HepG2 (cell line): ENCODE measurements at regions not wholly inside any gene's neighbourhood (a gene's known extent, or its start where the extent isn't known, plus 50 kb on each side); places are given as distances from the start of the nearest gene placed in this dataset.

Experiments
- ATAC-seq: fragments of 200-7000 bp; cut with Tn5 transposase; 3 replicates; pipeline ENCODE4 v1.9.1; 2020; ENCODE audit warnings: mild to moderate bottlenecking, moderate library complexity
- BruUV-seq: library from RNA; stranded (reverse); fragments of 400-500 nt; replicated peaks from 2 replicates; lab custom pipeline; 2021; lab: Mats Ljungman, UMichigan
- CTCF ChIA-PET: fragments of 300-600 bp; formaldehyde crosslinking; extraction: SDS; loops from one replicate; lab custom pipeline; 2021; ENCODE audit warnings: low total read pairs, inconsistent platforms, low intra/inter-chr PET ratio; lab: Yijun Ruan, JAX
- POLR2A ChIA-PET: fragments of 350-600 bp; sonication (Branson Sonifier 250); formaldehyde crosslinking; loops from one replicate; lab custom pipeline; 2020; ENCODE audit warnings: antibody characterized with exemption, inconsistent platforms; lab: Yijun Ruan, JAX
- DNase-seq: peaks from one replicate; pipeline ENCODE4 v3.0.0-alpha.2; 2015; ENCODE audit warnings: low spot score
- FAIRE-seq: peaks from 3 replicates; lab custom pipeline; 2011; peaks lifted over from hg19 to GRCh38; lab: Jason Lieb, UNC
- H2AFZ ChIP-seq: one replicate; pipeline ENCODE4 v1.6.1; 2011; ENCODE audit warnings: low read length, inconsistent platforms
- H3K27ac ChIP-seq: fragments of 300-600 bp; 3 replicates; pipeline ENCODE4 v1.8.0; 2011; ENCODE audit warnings: mixed run types, mild to moderate bottlenecking, mixed read lengths, low read length, inconsistent platforms; ENCODE audit not compliant: insufficient read depth; ENCODE audit errors: extremely low read length
- H3K27me3 ChIP-seq, 2 experiments: fragments of 200-600 bp in 1 of 2; 2 replicates in 1 of 2; 3 replicates in 1 of 2; pipeline versions ENCODE4 v1.6.0 to v1.8.0; 2011; ENCODE audit warnings: low read length in 2 of 2, mild to moderate bottlenecking in 2 of 2, moderate library complexity in 2 of 2, inconsistent platforms in 1 of 2; ENCODE audit not compliant: insufficient read depth in 2 of 2, control insufficient read depth in 1 of 2
- H3K36me3 ChIP-seq, 2 experiments: fragments of 200-600 bp in 1 of 2; replicated peaks in 1 of 2; 2 replicates in 1 of 2; 3 replicates in 1 of 2; pipeline versions ENCODE4 v1.5.1 to v1.8.0; 2011; ENCODE audit warnings: low read length in 2 of 2, inconsistent platforms in 1 of 2; ENCODE audit not compliant: insufficient read depth in 2 of 2, control insufficient read depth in 1 of 2
- H3K4me1 ChIP-seq: 2 replicates; pipeline ENCODE4 v1.5.1; 2012; ENCODE audit warnings: low read length, inconsistent platforms; ENCODE audit not compliant: insufficient read depth
- H3K4me2 ChIP-seq: 2 replicates; pipeline ENCODE4 v1.6.0; 2011; ENCODE audit warnings: low read depth, low read length, inconsistent platforms
- H3K4me3 ChIP-seq, 3 experiments: fragments of 200-600 bp in 1 of 3; sonication (generic), shearing (Covaris generic) in 1 of 3; replicated peaks in 1 of 3; 2 replicates each; pipeline ENCODE4 v1.5.1; 2011 to 2016; ENCODE audit warnings: low read length in 3 of 3, inconsistent platforms in 2 of 3, low read depth in 2 of 3, mild to moderate bottlenecking in 2 of 3, control low read depth in 1 of 3, mixed read lengths in 1 of 3; ENCODE audit not compliant: insufficient read depth in 1 of 3
- H3K79me2 ChIP-seq: one replicate; pipeline ENCODE4 v1.6.1; 2011; ENCODE audit warnings: low read length, inconsistent platforms; ENCODE audit not compliant: insufficient read depth
- H3K9ac ChIP-seq: 2 replicates; pipeline ENCODE4 v1.6.0; 2011; ENCODE audit warnings: mild to moderate bottlenecking, low read depth, low read length, inconsistent platforms; ENCODE audit not compliant: insufficient read depth
- H3K9me3 ChIP-seq: 2 replicates; pipeline ENCODE4 v1.5.1; 2012; ENCODE audit warnings: mild to moderate bottlenecking, low read length
- H4K20me1 ChIP-seq: 2 replicates; pipeline ENCODE4 v1.6.0; 2011; ENCODE audit warnings: inconsistent platforms, mild to moderate bottlenecking, low read length, moderate library complexity; ENCODE audit not compliant: insufficient read depth
- AKNA ChIP-seq: sonication (generic); formaldehyde crosslinking; IDR thresholded peaks from 2 replicates; pipeline ENCODE4 v1.4.0; 2020; ENCODE audit warnings: missing genetic modification reagents, borderline replicate concordance
- ELF4 ChIP-seq: sonication (generic); formaldehyde crosslinking; IDR thresholded peaks from 2 replicates; pipeline ENCODE4 v1.5.0; 2020; ENCODE audit warnings: missing genetic modification reagents, mild to moderate bottlenecking, moderate library complexity, borderline replicate concordance
- HNRNPLL ChIP-seq: fragments of 200-400 bp; formaldehyde crosslinking; IDR thresholded peaks from 2 replicates; pipeline ENCODE4 v1.6.1; 2017; ENCODE audit warnings: mild to moderate bottlenecking, low read depth, low read length; ENCODE audit not compliant: poor library complexity, severe bottlenecking
- KLF16 ChIP-seq, 2 experiments: sonication (generic) in 1 of 2; formaldehyde crosslinking in 1 of 2; IDR thresholded peaks; 2 replicates each; pipeline versions ENCODE4 v1.6.1 to v1.8.0; 2016 to 2023; ENCODE audit warnings: missing genetic modification reagents in 2 of 2, missing compliant biosample characterization in 1 of 2
- KMT2A ChIP-seq: sonication (generic); formaldehyde crosslinking; IDR thresholded peaks from 2 replicates; pipeline ENCODE4 v1.4.0; 2020; ENCODE audit warnings: missing genetic modification reagents
- MAZ ChIP-seq, 2 experiments: sonication (generic) in 1 of 2; formaldehyde crosslinking in 1 of 2; IDR thresholded peaks; 2 replicates each; pipeline versions ENCODE4 v1.5.0 to v1.6.1; 2012 to 2020; ENCODE audit warnings: low read depth in 2 of 2, mild to moderate bottlenecking in 2 of 2, borderline replicate concordance in 1 of 2, improper control_type of control experiment in 1 of 2, low read length in 1 of 2, missing genetic modification reagents in 1 of 2, moderate library complexity in 1 of 2
- NCOR1 ChIP-seq: fragments of 200-600 bp; sonication (generic); IDR thresholded peaks from 2 replicates; pipeline ENCODE4 v1.7.0; 2017; ENCODE audit warnings: antibody characterized with exemption, low read length, borderline replicate concordance
- NPAS2 ChIP-seq: sonication (generic); formaldehyde crosslinking; IDR thresholded peaks from 2 replicates; pipeline ENCODE4 v1.8.0; 2022; ENCODE audit warnings: mild to moderate bottlenecking, missing genetic modification reagents, borderline replicate concordance
- PRMT3 ChIP-seq: sonication (generic); formaldehyde crosslinking; IDR thresholded peaks from 2 replicates; pipeline ENCODE4 v1.8.1; 2022; ENCODE audit warnings: low read depth, mild to moderate bottlenecking, moderate library complexity, missing genetic modification reagents, borderline replicate concordance
- SKI ChIP-seq: fragments of 450-650 bp; IDR thresholded peaks from one replicate; pipeline ENCODE4 v1.6.1; 2018; ENCODE audit warnings: mild to moderate bottlenecking; ENCODE audit not compliant: partially characterized antibody
- ZNF296 ChIP-seq: sonication (generic); formaldehyde crosslinking; conservative IDR thresholded peaks from 2 replicates; pipeline ENCODE4 v1.5.0; 2020; ENCODE audit warnings: mild to moderate bottlenecking, missing genetic modification reagents
- ZNF441 ChIP-seq: sonication (generic); formaldehyde crosslinking; IDR thresholded peaks from 2 replicates; pipeline ENCODE4 v1.7.0; 2021; ENCODE audit warnings: missing genetic modification reagents, borderline replicate concordance
- ZNF770 ChIP-seq: sonication (generic); formaldehyde crosslinking; IDR thresholded peaks from 2 replicates; pipeline ENCODE4 v1.5.0; 2020; ENCODE audit warnings: mild to moderate bottlenecking, missing genetic modification reagents
- ZNF883 ChIP-seq: sonication (generic); formaldehyde crosslinking; IDR thresholded peaks from 2 replicates; pipeline ENCODE4 v1.5.1; 2020; ENCODE audit warnings: mild to moderate bottlenecking, missing genetic modification reagents; ENCODE audit errors: not compliant biosample characterization
- WGBS: methylation state at CpG from one replicate; pipeline ENCODE4 v1.1.6; 2017; ENCODE audit warnings: low lambda C conversion rate; 5-methylcytosine and 5-hydroxymethylcytosine counted together
- in situ Hi-C: cut with HindIII; loops from 2 replicates; pipeline ENCODE4 v1.10.0; 2017; ENCODE audit warnings: low pct_unique_long_range_greater_than_20kb; ENCODE audit not compliant: extremely low pct_ligation_motif_present
- intact Hi-C: fragments of 100-400 bp; cut with micrococcal nuclease; formaldehyde crosslinking; loops from one replicate; pipeline ENCODE4 v1.10.0; 2022; ENCODE audit not compliant: unreplicated experiment

- CTCF ChIA-PET, result no interaction called here
- intact Hi-C loops, result no loop called here
Measured at GRCh38 chr5:30991462-30991861, 202.0 kb upstream of the CDH6 start.

GRCh38 chr5:30981576-30981975, 211.9 kb upstream of the CDH6 start:
- Histone ChIP-seq H3K27me3 (no peaks in the 10 kb centered on the region), H3K4me3 (no peak overlapping the region), H3K9ac (no peak overlapping the region), H3K79me2 (no peaks in the 10 kb centered on the region), H3K4me1 (no peaks in the 10 kb centered on the region), H3K36me3 (no peaks in the 10 kb centered on the region), H4K20me1 (no peaks in the 10 kb centered on the region), H3K4me2 (no peak overlapping the region), H2AFZ (no peak overlapping the region), H3K9me3 (no peaks in the 10 kb centered on the region), H3K27ac (no peak overlapping the region)
- ATAC-seq (no peak), FAIRE-seq (no peak), DNase-seq (no peak)
- BruUV-seq, result no TSS peak
- in situ Hi-C loops (no loop called here), intact Hi-C loops (no loop called here)
- ChIA-PET CTCF (no interaction called here), POLR2A (no interaction called here)
- TF ChIP-seq KMT2A (no peak), ELF4 (CRISPR knock-in tag) (no peak), ZNF770 (CRISPR knock-in tag) (no peak), ZNF441 (CRISPR knock-in tag) (no peak), AKNA (CRISPR knock-in tag) (no peak), HNRNPLL (no peak), ZNF883 (CRISPR knock-in tag) (no peak), ZNF296 (CRISPR knock-in tag) (no peak), NPAS2 (CRISPR knock-in tag) (no peak), KLF16 (CRISPR knock-in tag; IDR thresholded peaks at IDR 0.05) (no peak)

More at GRCh38 chr5:30991462-30991861, 202.0 kb upstream of the CDH6 start:
- no peak overlapping the region for H2AFZ ChIP-seq
- ATAC-seq (no peak), DNase-seq (no peak), FAIRE-seq (no peak)
- H4K20me1 ChIP-seq, result no peaks in the 10 kb centered on the region
- H3K27me3 ChIP-seq, result no peaks in the 10 kb centered on the region
- H3K36me3 ChIP-seq, result no peaks in the 10 kb centered on the region
- in situ Hi-C loops, result no loop called here
- H3K9ac ChIP-seq, result no peak overlapping the region
- no TSS peak for BruUV-seq
- no peak overlapping the region for H3K4me3 ChIP-seq
- H3K79me2 ChIP-seq, result no peaks in the 10 kb centered on the region
- H3K27ac ChIP-seq, result no peak overlapping the region
- TF ChIP-seq PRMT3 (CRISPR knock-in tag), result no peak
- no peak for TF ChIP-seq SKI
- TF ChIP-seq MAZ (IDR thresholded peaks at IDR 0.05; ENCODE audit: borderline replicate concordance, low read depth, low read length), result no peak
- no peak for TF ChIP-seq MAZ (CRISPR knock-in tag; IDR thresholded peaks at IDR 0.05; ENCODE audit: low read depth)
- TF ChIP-seq NCOR1, result no peak
- H3K9me3 ChIP-seq, result no peaks in the 10 kb centered on the region
- POLR2A ChIA-PET, result no interaction called here
- H3K4me2 ChIP-seq, result no peak overlapping the region
- WGBS, result 11% methylated on average over 5 of the region's 5 CpGs
- H3K4me1 ChIP-seq, result no peaks in the 10 kb centered on the region
